ENCODE measurements at regions not wholly inside any gene's neighbourhood (a gene's known extent, or its start where the extent isn't known, plus 50 kb on each side); places are given as distances from the start of the nearest gene placed in this dataset.

DNA sequence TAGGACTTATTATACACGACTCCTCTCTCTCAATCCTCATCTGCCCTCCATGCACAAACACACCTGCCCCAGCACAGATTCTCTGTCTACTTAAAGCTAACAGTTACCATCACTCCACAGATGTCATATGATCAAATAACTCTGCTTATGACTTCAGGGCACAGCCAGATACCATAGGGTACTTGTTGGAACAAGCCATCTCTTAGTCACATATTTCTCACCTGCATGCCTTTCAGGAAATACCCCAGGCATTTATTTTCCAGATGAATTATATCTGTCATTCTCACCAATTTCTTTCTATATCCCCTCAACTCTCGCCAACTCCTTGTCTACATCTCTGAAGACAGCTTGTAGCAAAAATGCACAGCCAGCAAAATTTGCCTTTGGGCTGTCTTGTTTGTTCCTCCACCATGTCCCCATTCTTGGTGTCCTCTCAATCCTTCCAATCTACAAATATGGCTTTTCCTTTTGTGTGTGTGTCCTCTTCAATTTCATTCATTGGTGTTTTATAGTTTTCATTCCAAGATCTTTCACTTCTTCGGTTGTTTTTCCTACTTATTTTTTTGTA lies 353.9 kb upstream of the CAMK1G start:
- Histone ChIP-seq H3F3A (replicated peaks; ENCODE audit: low read depth) (no peaks in the 10 kb centered on the region), H3K79me2 (replicated peaks; ENCODE audit: insufficient read depth) (no peaks in the 10 kb centered on the region), H3K4me2 (no peak overlapping the region), H3K36me3 (ENCODE audit: insufficient read depth) (no peaks in the 10 kb centered on the region), H3K4me3 (no peak overlapping the region), H3K4me1 (ENCODE audit: insufficient read depth) (peaks cover 16% of the 10 kb centered on the region), H3K9me2 (ENCODE audit: insufficient read depth) (peaks cover 7% of the 10 kb centered on the region; the same call in 1 of the 2 replicates), H4K20me1 (replicated peaks; ENCODE audit: insufficient read depth) (no peaks in the 10 kb centered on the region), H3K27ac (ENCODE audit: low read depth) (no peak overlapping the region), H3K27me3 (ENCODE audit: insufficient read depth) (no peaks in the 10 kb centered on the region), H2AFZ (no peak overlapping the region)
- DNase-seq (ENCODE audit: low spot score) (no peak), ATAC-seq (no peak)
- Mint-ChIP-seq H3K4me3 (no peak overlapping the region), H3K36me3 (ENCODE audit: low read depth) (peaks cover 4% of the 10 kb centered on the region; the same call in 2 of the 3 replicates), H3K27ac (no peak overlapping the region), H3K4me1 (peaks cover 16% of the 10 kb centered on the region), H3K27me3 (ENCODE audit: insufficient read depth, low read depth, poor library complexity) (peaks cover 6% of the 10 kb centered on the region), H3K9me3 (peaks cover 15% of the 10 kb centered on the region)
- TF ChIP-seq, protein P1, sequence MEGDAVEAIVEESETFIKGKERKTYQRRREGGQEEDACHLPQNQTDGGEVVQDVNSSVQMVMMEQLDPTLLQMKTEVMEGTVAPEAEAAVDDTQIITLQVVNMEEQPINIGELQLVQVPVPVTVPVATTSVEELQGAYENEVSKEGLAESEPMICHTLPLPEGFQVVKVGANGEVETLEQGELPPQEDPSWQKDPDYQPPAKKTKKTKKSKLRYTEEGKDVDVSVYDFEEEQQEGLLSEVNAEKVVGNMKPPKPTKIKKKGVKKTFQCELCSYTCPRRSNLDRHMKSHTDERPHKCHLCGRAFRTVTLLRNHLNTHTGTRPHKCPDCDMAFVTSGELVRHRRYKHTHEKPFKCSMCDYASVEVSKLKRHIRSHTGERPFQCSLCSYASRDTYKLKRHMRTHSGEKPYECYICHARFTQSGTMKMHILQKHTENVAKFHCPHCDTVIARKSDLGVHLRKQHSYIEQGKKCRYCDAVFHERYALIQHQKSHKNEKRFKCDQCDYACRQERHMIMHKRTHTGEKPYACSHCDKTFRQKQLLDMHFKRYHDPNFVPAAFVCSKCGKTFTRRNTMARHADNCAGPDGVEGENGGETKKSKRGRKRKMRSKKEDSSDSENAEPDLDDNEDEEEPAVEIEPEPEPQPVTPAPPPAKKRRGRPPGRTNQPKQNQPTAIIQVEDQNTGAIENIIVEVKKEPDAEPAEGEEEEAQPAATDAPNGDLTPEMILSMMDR (conservative IDR thresholded peaks at IDR 0.05; ENCODE audit: low read depth in 2 of 2) = no peak
- TF ChIP-seq JUNB (IDR thresholded peaks at IDR 0.05; ENCODE audit: unreplicated experiment) (no peak), ZNF114 (CRISPR knock-in tag; IDR thresholded peaks at IDR 0.05) (no peak), EZH2 (IDR thresholded peaks at IDR 0.05; ENCODE audit: low read depth, unreplicated experiment) (no peak), CREB1 (CRISPR knock-in tag; IDR thresholded peaks at IDR 0.05; ENCODE audit: low read depth) (no peak), ZNF331 (CRISPR knock-in tag; IDR thresholded peaks at IDR 0.05; ENCODE audit: low read depth) (no peak), STAT1 (IDR thresholded peaks at IDR 0.05; ENCODE audit: unreplicated experiment) (no peak), POLR2AphosphoS5 (IDR thresholded peaks at IDR 0.05; ENCODE audit: low read depth) (no peak), EZH2phosphoT487 (IDR thresholded peaks at IDR 0.05; ENCODE audit: unreplicated experiment) (no peak), NANOG (IDR thresholded peaks at IDR 0.05; ENCODE audit: borderline replicate concordance) (no peak)
- TF ChIP-seq, protein P2, sequence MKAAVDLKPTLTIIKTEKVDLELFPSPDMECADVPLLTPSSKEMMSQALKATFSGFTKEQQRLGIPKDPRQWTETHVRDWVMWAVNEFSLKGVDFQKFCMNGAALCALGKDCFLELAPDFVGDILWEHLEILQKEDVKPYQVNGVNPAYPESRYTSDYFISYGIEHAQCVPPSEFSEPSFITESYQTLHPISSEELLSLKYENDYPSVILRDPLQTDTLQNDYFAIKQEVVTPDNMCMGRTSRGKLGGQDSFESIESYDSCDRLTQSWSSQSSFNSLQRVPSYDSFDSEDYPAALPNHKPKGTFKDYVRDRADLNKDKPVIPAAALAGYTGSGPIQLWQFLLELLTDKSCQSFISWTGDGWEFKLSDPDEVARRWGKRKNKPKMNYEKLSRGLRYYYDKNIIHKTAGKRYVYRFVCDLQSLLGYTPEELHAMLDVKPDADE (IDR thresholded peaks at IDR 0.05) = no peak
- TF ChIP-seq, protein P3, sequence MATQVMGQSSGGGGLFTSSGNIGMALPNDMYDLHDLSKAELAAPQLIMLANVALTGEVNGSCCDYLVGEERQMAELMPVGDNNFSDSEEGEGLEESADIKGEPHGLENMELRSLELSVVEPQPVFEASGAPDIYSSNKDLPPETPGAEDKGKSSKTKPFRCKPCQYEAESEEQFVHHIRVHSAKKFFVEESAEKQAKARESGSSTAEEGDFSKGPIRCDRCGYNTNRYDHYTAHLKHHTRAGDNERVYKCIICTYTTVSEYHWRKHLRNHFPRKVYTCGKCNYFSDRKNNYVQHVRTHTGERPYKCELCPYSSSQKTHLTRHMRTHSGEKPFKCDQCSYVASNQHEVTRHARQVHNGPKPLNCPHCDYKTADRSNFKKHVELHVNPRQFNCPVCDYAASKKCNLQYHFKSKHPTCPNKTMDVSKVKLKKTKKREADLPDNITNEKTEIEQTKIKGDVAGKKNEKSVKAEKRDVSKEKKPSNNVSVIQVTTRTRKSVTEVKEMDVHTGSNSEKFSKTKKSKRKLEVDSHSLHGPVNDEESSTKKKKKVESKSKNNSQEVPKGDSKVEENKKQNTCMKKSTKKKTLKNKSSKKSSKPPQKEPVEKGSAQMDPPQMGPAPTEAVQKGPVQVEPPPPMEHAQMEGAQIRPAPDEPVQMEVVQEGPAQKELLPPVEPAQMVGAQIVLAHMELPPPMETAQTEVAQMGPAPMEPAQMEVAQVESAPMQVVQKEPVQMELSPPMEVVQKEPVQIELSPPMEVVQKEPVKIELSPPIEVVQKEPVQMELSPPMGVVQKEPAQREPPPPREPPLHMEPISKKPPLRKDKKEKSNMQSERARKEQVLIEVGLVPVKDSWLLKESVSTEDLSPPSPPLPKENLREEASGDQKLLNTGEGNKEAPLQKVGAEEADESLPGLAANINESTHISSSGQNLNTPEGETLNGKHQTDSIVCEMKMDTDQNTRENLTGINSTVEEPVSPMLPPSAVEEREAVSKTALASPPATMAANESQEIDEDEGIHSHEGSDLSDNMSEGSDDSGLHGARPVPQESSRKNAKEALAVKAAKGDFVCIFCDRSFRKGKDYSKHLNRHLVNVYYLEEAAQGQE (IDR thresholded peaks at IDR 0.05; ENCODE audit: unreplicated experiment) = no peak
- TF ChIP-seq, protein P4, sequence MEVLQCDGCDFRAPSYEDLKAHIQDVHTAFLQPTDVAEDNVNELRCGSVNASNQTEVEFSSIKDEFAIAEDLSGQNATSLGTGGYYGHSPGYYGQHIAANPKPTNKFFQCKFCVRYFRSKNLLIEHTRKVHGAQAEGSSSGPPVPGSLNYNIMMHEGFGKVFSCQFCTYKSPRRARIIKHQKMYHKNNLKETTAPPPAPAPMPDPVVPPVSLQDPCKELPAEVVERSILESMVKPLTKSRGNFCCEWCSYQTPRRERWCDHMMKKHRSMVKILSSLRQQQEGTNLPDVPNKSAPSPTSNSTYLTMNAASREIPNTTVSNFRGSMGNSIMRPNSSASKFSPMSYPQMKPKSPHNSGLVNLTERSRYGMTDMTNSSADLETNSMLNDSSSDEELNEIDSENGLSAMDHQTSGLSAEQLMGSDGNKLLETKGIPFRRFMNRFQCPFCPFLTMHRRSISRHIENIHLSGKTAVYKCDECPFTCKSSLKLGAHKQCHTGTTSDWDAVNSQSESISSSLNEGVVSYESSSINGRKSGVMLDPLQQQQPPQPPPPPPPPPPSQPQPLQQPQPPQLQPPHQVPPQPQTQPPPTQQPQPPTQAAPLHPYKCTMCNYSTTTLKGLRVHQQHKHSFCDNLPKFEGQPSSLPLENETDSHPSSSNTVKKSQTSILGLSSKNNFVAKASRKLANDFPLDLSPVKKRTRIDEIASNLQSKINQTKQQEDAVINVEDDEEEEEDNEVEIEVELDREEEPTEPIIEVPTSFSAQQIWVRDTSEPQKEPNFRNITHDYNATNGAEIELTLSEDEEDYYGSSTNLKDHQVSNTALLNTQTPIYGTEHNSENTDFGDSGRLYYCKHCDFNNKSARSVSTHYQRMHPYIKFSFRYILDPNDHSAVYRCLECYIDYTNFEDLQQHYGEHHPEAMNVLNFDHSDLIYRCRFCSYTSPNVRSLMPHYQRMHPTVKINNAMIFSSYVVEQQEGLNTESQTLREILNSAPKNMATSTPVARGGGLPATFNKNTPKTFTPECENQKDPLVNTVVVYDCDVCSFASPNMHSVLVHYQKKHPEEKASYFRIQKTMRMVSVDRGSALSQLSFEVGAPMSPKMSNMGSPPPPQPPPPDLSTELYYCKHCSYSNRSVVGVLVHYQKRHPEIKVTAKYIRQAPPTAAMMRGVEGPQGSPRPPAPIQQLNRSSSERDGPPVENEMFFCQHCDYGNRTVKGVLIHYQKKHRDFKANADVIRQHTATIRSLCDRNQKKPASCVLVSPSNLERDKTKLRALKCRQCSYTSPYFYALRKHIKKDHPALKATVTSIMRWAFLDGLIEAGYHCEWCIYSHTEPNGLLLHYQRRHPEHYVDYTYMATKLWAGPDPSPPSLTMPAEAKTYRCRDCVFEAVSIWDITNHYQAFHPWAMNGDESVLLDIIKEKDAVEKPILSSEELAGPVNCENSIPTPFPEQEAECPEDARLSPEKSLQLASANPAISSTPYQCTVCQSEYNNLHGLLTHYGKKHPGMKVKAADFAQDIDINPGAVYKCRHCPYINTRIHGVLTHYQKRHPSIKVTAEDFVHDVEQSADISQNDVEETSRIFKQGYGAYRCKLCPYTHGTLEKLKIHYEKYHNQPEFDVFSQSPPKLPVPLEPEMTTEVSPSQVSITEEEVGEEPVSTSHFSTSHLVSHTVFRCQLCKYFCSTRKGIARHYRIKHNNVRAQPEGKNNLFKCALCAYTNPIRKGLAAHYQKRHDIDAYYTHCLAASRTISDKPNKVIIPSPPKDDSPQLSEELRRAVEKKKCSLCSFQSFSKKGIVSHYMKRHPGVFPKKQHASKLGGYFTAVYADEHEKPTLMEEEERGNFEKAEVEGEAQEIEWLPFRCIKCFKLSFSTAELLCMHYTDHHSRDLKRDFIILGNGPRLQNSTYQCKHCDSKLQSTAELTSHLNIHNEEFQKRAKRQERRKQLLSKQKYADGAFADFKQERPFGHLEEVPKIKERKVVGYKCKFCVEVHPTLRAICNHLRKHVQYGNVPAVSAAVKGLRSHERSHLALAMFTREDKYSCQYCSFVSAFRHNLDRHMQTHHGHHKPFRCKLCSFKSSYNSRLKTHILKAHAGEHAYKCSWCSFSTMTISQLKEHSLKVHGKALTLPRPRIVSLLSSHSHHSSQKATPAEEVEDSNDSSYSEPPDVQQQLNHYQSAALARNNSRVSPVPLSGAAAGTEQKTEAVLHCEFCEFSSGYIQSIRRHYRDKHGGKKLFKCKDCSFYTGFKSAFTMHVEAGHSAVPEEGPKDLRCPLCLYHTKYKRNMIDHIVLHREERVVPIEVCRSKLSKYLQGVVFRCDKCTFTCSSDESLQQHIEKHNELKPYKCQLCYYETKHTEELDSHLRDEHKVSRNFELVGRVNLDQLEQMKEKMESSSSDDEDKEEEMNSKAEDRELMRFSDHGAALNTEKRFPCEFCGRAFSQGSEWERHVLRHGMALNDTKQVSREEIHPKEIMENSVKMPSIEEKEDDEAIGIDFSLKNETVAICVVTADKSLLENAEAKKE (CRISPR knock-in tag; IDR thresholded peaks at IDR 0.05) = no peak

All from GM23338 (cell line).